ENCODE measurements at regions not wholly inside any gene's neighbourhood (a gene's known extent, or its start where the extent isn't known, plus 50 kb on each side); places are given as distances from the start of the nearest gene placed in this dataset.
"Not testable (repeated sequence)": the region's sequence is repeated elsewhere in the genome, so short reads cannot be mapped to it uniquely, and the experiment has no call there.

DNA sequence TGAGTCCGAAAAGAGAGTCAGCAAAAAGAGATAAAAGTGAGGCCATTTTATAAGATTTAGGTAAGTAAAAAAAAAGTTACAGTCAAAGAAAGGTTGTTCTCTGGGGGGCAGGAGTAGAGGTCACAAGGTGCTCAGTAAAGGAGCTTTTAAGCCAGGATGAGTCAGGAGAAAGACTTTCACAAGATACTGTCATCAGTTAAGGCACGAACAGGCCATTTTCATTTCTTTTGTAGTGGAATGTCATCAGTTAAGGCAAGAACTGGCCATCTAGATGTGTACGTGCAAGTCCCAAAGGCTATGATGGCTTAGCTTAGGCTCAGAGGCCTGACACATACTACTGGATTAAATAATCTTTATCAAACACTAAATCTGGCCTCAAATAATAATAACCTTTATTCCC, 1207.3 kb upstream of the FAM98A start:
- no peaks in the 10 kb centered on the region for H3K9me3 ChIP-seq (ENCODE audit: control insufficient read depth in 2 of 3, insufficient read depth in 1 of 3, low read length in 3 of 3)
- DNase-seq = no peak
- H3K27me3 ChIP-seq (ENCODE audit: control insufficient read depth, insufficient read depth, low read length) = no peaks in the 10 kb centered on the region
- TF ChIP-seq, protein P1, sequence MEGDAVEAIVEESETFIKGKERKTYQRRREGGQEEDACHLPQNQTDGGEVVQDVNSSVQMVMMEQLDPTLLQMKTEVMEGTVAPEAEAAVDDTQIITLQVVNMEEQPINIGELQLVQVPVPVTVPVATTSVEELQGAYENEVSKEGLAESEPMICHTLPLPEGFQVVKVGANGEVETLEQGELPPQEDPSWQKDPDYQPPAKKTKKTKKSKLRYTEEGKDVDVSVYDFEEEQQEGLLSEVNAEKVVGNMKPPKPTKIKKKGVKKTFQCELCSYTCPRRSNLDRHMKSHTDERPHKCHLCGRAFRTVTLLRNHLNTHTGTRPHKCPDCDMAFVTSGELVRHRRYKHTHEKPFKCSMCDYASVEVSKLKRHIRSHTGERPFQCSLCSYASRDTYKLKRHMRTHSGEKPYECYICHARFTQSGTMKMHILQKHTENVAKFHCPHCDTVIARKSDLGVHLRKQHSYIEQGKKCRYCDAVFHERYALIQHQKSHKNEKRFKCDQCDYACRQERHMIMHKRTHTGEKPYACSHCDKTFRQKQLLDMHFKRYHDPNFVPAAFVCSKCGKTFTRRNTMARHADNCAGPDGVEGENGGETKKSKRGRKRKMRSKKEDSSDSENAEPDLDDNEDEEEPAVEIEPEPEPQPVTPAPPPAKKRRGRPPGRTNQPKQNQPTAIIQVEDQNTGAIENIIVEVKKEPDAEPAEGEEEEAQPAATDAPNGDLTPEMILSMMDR (IDR thresholded peaks at IDR 0.05; ENCODE audit: borderline replicate concordance, extremely low read depth, insufficient read depth) = no peak
- no peak for FAIRE-seq
- no peak overlapping the region for H3K27ac ChIP-seq (ENCODE audit: low read depth in 2 of 2, low read length in 2 of 2)
- no peaks in the 10 kb centered on the region for H3K4me1 ChIP-seq (ENCODE audit: control insufficient read depth in 2 of 3, insufficient read depth in 2 of 3, low read depth in 1 of 3, low read length in 3 of 3)
- no peak overlapping the region for H3K9ac ChIP-seq (ENCODE audit: low read length in 3 of 3)
- intact Hi-C loops (cut with DNase I) = no loop called here
- no peak overlapping the region for H3K4me3 ChIP-seq (ENCODE audit: low read length in 3 of 3)
- no peaks in the 10 kb centered on the region for H3K36me3 ChIP-seq (ENCODE audit: control insufficient read depth in 2 of 3, insufficient read depth in 3 of 3, low read length in 3 of 3)

DNA sequence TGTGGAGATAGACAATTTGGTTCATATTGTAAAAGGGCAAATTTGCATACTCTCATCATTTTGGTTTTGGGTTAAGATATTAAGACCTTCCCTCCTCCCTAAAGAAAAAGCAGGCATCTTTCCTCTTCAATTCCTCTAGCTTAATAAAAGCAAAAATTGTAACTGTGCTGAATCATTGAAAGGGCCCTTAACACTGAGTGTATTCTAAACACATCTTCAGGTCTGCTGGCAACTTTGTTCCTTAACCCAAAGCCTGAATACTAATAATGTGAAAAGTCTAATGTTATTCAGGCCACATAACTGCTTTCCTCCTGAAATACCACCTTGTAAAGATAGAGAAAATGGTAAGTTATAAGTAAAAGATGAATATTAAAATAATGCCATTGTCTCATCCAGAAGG, 1200.5 kb upstream of the FAM98A start:
- TF ChIP-seq, protein P1 (IDR thresholded peaks at IDR 0.05; ENCODE audit: borderline replicate concordance, extremely low read depth, insufficient read depth) = no peak
- Histone ChIP-seq H3K4me3 (ENCODE audit: low read length in 3 of 3) (no peak overlapping the region), H3K27ac (ENCODE audit: low read depth in 2 of 2, low read length in 2 of 2) (no peak overlapping the region), H3K27me3 (ENCODE audit: control insufficient read depth, insufficient read depth, low read length) (no peaks in the 10 kb centered on the region), H3K4me1 (ENCODE audit: control insufficient read depth in 2 of 3, insufficient read depth in 2 of 3, low read depth in 1 of 3, low read length in 3 of 3) (no peaks in the 10 kb centered on the region), H3K36me3 (ENCODE audit: control insufficient read depth in 2 of 3, insufficient read depth in 3 of 3, low read length in 3 of 3) (no peaks in the 10 kb centered on the region), H3K9me3 (ENCODE audit: control insufficient read depth in 2 of 3, insufficient read depth in 1 of 3, low read length in 3 of 3) (no peaks in the 10 kb centered on the region), H3K9ac (ENCODE audit: low read length in 3 of 3) (no peak overlapping the region)
- intact Hi-C loops (cut with DNase I) = no loop called here
- no peak for DNase-seq
- no peak for FAIRE-seq

DNA sequence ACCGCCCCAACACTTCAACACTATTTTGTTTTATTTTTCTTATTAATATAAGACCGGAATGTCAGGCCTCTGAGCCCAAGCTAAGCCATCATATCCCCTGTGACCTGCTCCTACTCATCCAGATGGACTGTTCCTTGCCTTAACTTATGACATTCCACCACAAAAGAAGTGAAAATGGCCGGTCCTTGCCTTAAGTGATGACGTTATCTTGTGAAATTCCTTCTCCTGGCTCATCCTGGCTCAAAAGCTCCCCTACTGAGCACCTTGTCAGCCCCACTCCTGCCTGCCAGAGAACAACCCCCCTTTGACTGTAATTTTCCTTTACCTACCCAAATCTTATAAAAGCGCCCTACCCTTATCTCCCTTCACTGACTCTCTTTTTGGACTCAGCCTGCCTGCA, 1196.5 kb upstream of the FAM98A start:
- H3K27ac ChIP-seq (ENCODE audit: low read depth in 2 of 2, low read length in 2 of 2); H3K4me1 ChIP-seq (ENCODE audit: control insufficient read depth in 2 of 3, insufficient read depth in 2 of 3, low read depth in 1 of 3, low read length in 3 of 3); H3K4me3 ChIP-seq (ENCODE audit: low read length in 3 of 3); intact Hi-C loops (cut with DNase I); DNase-seq; H3K27me3 ChIP-seq (ENCODE audit: control insufficient read depth, insufficient read depth, low read length); H3K9ac ChIP-seq (ENCODE audit: low read length in 3 of 3); H3K36me3 ChIP-seq (ENCODE audit: control insufficient read depth in 2 of 3, insufficient read depth in 3 of 3, low read length in 3 of 3); H3K9me3 ChIP-seq (ENCODE audit: control insufficient read depth in 2 of 3, insufficient read depth in 1 of 3, low read length in 3 of 3); FAIRE-seq: not testable (repeated sequence)

DNA sequence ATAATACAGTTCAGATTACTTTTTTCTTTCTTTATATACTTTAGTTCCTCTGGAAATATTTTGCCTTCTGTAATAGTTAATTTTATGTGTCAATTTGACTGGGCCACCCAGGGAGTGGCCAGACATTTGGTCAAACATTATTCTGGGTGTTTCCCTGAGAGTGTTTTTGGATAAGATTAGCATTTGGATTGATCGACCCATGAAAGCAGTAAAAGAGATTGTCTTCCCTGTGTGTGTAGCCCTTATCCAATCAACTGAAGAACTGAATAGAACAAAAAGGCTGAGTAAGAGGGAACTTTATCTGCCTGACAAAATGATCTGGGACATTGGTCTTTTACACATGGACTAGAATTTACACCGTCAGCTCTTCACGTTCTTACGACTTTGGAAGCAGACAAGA, 1190.1 kb upstream of the FAM98A start:
- TF ChIP-seq, protein P1 (IDR thresholded peaks at IDR 0.05; ENCODE audit: borderline replicate concordance, extremely low read depth, insufficient read depth) = no peak
- Histone ChIP-seq H3K36me3 (ENCODE audit: control insufficient read depth in 2 of 3, insufficient read depth in 3 of 3, low read length in 3 of 3) (no peaks in the 10 kb centered on the region), H3K9me3 (ENCODE audit: control insufficient read depth in 2 of 3, insufficient read depth in 1 of 3, low read length in 3 of 3) (no peaks in the 10 kb centered on the region), H3K27ac (ENCODE audit: low read depth in 2 of 2, low read length in 2 of 2) (no peak overlapping the region), H3K4me3 (ENCODE audit: low read length in 3 of 3) (no peak overlapping the region), H3K27me3 (ENCODE audit: control insufficient read depth, insufficient read depth, low read length) (no peaks in the 10 kb centered on the region), H3K9ac (ENCODE audit: low read length in 3 of 3) (no peak overlapping the region), H3K4me1 (ENCODE audit: control insufficient read depth in 2 of 3, insufficient read depth in 2 of 3, low read depth in 1 of 3, low read length in 3 of 3) (no peaks in the 10 kb centered on the region)
- no peak for FAIRE-seq
- intact Hi-C loops (cut with DNase I) = no loop called here
- no peak for DNase-seq

Measured in kidney (tissue), 13 donors.